ENCODE measurements at regions not wholly inside any gene's neighbourhood (a gene's known extent, or its start where the extent isn't known, plus 50 kb on each side); places are given as distances from the start of the nearest gene placed in this dataset.
"Not testable (repeated sequence)": the region's sequence is repeated elsewhere in the genome, so short reads cannot be mapped to it uniquely, and the experiment has no call there.

DNA sequence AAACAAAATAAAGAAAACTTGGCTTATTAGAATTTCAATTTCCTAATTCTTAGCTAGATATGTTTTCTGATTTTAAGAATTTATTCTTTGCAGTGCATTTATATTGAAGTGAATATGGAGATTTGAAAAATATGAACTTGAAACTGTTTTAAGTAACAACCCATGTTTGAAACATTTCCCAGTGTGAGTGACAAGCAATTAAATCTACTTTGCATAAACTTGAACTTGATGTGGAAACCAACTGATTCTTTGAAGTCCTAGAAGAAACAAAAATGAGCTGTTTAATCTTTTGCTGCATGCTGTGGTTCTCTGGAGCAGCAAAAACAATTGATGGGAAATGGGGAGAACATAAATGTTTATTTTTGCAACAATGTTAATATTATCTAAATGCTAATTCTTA lies 430.2 kb downstream of the ARL4A start:
- H3K36me3 ChIP-seq (ENCODE audit: control insufficient read depth in 4 of 4, insufficient read depth in 3 of 4, low read depth in 1 of 4, low read length in 3 of 4), result no peaks in the 10 kb centered on the region
- H3K27ac ChIP-seq (ENCODE audit: low read depth in 1 of 2, low read length in 2 of 2), result no peak overlapping the region
- H3K27me3 ChIP-seq (ENCODE audit: control insufficient read depth in 4 of 4, insufficient read depth in 4 of 4, low read length in 3 of 4), result no peaks in the 10 kb centered on the region
- no peak for DNase-seq (ENCODE audit: low spot score)
- H3K4me1 ChIP-seq (ENCODE audit: control insufficient read depth in 4 of 4, insufficient read depth in 4 of 4, low read length in 3 of 4), result no peaks in the 10 kb centered on the region
- H3K9ac ChIP-seq (ENCODE audit: low read depth in 1 of 2, low read length in 2 of 2), result no peak overlapping the region
- H3K4me3 ChIP-seq (ENCODE audit: low read depth in 1 of 3, low read length in 3 of 3), result no peak overlapping the region
- TF ChIP-seq TAF1 (conservative IDR thresholded peaks at IDR 0.05) (no peak), JUND (IDR thresholded peaks at IDR 0.05) (no peak), FOXA1 (IDR thresholded peaks at IDR 0.05) (no peak), NR2F2 (IDR thresholded peaks at IDR 0.05) (no peak), GABPA (IDR thresholded peaks at IDR 0.05 in 1 of 2, conservative IDR thresholded peaks at IDR 0.05 in 1 of 2) (no peak), FOXA2 (IDR thresholded peaks at IDR 0.05) (no peak), HNF4A (conservative IDR thresholded peaks at IDR 0.05) (no peak)
- peaks cover 0 to 1% (median 0%) of the 10 kb centered on the region in 4 donors for H3K9me3 ChIP-seq (ENCODE audit: control insufficient read depth in 4 of 4, low read length in 3 of 4)

DNA sequence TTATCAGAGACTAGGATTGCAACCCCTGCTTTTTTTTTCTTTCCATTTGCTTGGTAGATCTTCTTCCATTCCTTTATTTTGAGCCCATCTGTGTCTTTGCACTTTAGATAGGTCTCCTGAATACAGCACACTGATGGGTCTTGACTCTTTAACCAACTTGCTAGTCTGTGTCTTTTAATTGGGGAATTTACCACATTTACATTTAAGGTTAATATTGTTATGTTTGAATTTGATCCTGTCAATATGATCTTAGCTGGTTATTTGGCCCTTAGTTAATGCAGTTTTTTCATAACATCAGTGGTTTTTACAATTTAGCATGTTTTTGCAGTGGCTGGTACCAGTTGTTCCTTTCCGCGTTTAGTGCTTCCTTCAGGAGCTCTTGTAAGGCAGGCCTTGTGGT lies 437.2 kb downstream of the ARL4A start:
- H3K27me3 ChIP-seq (ENCODE audit: control insufficient read depth in 4 of 4, insufficient read depth in 4 of 4, low read length in 3 of 4); H3K4me1 ChIP-seq (ENCODE audit: control insufficient read depth in 4 of 4, insufficient read depth in 4 of 4, low read length in 3 of 4); H3K9me3 ChIP-seq (ENCODE audit: control insufficient read depth in 4 of 4, low read length in 3 of 4); H3K27ac ChIP-seq (ENCODE audit: low read depth in 1 of 2, low read length in 2 of 2); DNase-seq (ENCODE audit: low spot score); H3K36me3 ChIP-seq (ENCODE audit: control insufficient read depth in 4 of 4, insufficient read depth in 3 of 4, low read depth in 1 of 4, low read length in 3 of 4); H3K9ac ChIP-seq (ENCODE audit: low read depth in 1 of 2, low read length in 2 of 2); H3K4me3 ChIP-seq (ENCODE audit: low read depth in 1 of 3, low read length in 3 of 3): not testable (repeated sequence)
- WGBS, result 96% methylated on average over 2 of the region's 2 CpGs

DNA sequence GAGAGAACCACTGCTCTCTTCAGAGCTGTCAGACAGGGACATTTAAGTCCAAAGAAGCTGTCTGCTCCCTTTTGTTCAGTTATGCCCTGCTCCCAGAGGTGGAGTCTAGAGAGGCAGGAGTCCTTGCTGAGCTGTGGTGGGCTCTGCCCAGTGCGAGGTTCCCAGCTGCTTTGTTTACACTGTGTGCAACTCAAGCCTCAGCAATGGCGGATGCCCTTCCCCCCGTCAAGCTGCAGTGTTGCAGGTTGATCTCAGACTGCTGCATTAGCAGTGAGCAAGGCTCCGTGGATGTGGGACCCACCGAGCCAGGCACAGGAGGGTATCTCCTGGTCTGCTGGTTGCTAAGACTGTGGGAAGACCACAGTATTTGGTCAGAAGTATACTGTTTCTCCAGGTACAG lies 438.9 kb downstream of the ARL4A start:
- 62% methylated on average over 5 of the region's 5 CpGs for WGBS
- H3K4me3 ChIP-seq (ENCODE audit: low read depth in 1 of 3, low read length in 3 of 3), result no peak overlapping the region
- TF ChIP-seq, protein P1, sequence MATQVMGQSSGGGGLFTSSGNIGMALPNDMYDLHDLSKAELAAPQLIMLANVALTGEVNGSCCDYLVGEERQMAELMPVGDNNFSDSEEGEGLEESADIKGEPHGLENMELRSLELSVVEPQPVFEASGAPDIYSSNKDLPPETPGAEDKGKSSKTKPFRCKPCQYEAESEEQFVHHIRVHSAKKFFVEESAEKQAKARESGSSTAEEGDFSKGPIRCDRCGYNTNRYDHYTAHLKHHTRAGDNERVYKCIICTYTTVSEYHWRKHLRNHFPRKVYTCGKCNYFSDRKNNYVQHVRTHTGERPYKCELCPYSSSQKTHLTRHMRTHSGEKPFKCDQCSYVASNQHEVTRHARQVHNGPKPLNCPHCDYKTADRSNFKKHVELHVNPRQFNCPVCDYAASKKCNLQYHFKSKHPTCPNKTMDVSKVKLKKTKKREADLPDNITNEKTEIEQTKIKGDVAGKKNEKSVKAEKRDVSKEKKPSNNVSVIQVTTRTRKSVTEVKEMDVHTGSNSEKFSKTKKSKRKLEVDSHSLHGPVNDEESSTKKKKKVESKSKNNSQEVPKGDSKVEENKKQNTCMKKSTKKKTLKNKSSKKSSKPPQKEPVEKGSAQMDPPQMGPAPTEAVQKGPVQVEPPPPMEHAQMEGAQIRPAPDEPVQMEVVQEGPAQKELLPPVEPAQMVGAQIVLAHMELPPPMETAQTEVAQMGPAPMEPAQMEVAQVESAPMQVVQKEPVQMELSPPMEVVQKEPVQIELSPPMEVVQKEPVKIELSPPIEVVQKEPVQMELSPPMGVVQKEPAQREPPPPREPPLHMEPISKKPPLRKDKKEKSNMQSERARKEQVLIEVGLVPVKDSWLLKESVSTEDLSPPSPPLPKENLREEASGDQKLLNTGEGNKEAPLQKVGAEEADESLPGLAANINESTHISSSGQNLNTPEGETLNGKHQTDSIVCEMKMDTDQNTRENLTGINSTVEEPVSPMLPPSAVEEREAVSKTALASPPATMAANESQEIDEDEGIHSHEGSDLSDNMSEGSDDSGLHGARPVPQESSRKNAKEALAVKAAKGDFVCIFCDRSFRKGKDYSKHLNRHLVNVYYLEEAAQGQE (IDR thresholded peaks at IDR 0.05), result no peak
- TF ChIP-seq HNF4A (conservative IDR thresholded peaks at IDR 0.05) (no peak), TAF1 (conservative IDR thresholded peaks at IDR 0.05) (no peak), FOXA2 (IDR thresholded peaks at IDR 0.05) (no peak), FOXA1 (IDR thresholded peaks at IDR 0.05) (no peak), RXRA (IDR thresholded peaks at IDR 0.05) (no peak), JUND (IDR thresholded peaks at IDR 0.05) (no peak), NR2F2 (IDR thresholded peaks at IDR 0.05) (no peak), SP1 (IDR thresholded peaks at IDR 0.05) (no peak), GABPA (IDR thresholded peaks at IDR 0.05 in 1 of 2, conservative IDR thresholded peaks at IDR 0.05 in 1 of 2) (no peak), RAD21 (IDR thresholded peaks at IDR 0.05) (no peak), HNF4G (IDR thresholded peaks at IDR 0.05) (no peak)
- TF ChIP-seq, protein P2, sequence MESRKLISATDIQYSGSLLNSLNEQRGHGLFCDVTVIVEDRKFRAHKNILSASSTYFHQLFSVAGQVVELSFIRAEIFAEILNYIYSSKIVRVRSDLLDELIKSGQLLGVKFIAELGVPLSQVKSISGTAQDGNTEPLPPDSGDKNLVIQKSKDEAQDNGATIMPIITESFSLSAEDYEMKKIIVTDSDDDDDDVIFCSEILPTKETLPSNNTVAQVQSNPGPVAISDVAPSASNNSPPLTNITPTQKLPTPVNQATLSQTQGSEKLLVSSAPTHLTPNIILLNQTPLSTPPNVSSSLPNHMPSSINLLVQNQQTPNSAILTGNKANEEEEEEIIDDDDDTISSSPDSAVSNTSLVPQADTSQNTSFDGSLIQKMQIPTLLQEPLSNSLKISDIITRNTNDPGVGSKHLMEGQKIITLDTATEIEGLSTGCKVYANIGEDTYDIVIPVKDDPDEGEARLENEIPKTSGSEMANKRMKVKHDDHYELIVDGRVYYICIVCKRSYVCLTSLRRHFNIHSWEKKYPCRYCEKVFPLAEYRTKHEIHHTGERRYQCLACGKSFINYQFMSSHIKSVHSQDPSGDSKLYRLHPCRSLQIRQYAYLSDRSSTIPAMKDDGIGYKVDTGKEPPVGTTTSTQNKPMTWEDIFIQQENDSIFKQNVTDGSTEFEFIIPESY (IDR thresholded peaks at IDR 0.05), result no peak
- TF ChIP-seq, protein P3, sequence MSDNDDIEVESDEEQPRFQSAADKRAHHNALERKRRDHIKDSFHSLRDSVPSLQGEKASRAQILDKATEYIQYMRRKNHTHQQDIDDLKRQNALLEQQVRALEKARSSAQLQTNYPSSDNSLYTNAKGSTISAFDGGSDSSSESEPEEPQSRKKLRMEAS (IDR thresholded peaks at IDR 0.05), result no peak
- H3K9me3 ChIP-seq (ENCODE audit: control insufficient read depth in 4 of 4, low read length in 3 of 4), result peaks cover 0 to 3% (median 0%) of the 10 kb centered on the region in 4 donors
- no peak for DNase-seq (ENCODE audit: low spot score)
- no peaks in the 10 kb centered on the region for H3K36me3 ChIP-seq (ENCODE audit: control insufficient read depth in 4 of 4, insufficient read depth in 3 of 4, low read depth in 1 of 4, low read length in 3 of 4)
- H3K4me1 ChIP-seq (ENCODE audit: control insufficient read depth in 4 of 4, insufficient read depth in 4 of 4, low read length in 3 of 4), result no peaks in the 10 kb centered on the region
- no peak overlapping the region for H3K27ac ChIP-seq (ENCODE audit: low read depth in 1 of 2, low read length in 2 of 2)
- H3K9ac ChIP-seq (ENCODE audit: low read depth in 1 of 2, low read length in 2 of 2), result no peak overlapping the region
- H3K27me3 ChIP-seq (ENCODE audit: control insufficient read depth in 4 of 4, insufficient read depth in 4 of 4, low read length in 3 of 4), result no peaks in the 10 kb centered on the region

All from liver (tissue), 7 donors.